Hippocampal formation (tissue), 2 donors: ENCODE measurements at regions not wholly inside any gene's neighbourhood (a gene's known extent, or its start where the extent isn't known, plus 50 kb on each side); places are given as distances from the start of the nearest gene placed in this dataset.

Source experiments
- DNase-seq, 2 donors: peaks; one replicate each; lab custom pipeline; 2025; lab: John Stamatoyannopoulos, UW

DNA sequence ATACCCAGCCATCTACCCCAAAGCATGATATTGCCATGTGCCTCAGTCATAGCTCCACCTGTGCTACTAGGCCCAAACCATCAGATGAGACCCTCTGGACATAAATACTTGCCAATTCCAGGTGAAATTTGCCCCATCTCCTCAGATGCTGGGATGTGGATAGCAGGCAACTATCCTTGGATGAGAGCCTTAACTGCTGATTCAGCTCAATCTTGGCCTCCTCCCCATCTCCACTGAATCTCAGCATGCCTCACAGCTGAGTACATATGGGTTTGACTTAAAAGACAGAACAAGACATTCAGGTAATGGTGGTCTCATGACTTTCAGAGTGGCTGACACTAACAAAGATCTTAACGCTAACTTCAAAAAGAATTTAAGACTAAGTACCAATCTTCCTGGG is 50.8 kb upstream of the KLHL13 start:
- DNase-seq = no peak

DNA sequence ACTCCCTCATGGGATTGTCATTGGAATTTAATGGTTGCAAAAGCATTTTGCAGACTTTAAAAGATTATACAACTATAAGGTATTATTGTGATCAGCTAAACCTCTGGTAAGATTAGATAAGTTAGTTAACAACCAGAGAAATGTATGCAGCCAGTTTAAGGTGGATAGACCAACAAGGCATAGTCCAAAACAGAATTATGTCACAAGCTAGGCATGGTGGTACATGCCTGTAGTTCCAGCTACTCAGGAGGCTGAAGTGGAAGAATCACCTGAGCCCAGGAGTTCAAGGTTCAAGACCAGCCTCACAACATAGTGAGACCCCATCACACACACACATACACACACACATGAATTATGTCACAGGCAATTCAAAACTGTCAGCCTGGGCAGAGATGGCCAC is 54.7 kb upstream of the KLHL13 start:
- DNase-seq = no peak

DNA sequence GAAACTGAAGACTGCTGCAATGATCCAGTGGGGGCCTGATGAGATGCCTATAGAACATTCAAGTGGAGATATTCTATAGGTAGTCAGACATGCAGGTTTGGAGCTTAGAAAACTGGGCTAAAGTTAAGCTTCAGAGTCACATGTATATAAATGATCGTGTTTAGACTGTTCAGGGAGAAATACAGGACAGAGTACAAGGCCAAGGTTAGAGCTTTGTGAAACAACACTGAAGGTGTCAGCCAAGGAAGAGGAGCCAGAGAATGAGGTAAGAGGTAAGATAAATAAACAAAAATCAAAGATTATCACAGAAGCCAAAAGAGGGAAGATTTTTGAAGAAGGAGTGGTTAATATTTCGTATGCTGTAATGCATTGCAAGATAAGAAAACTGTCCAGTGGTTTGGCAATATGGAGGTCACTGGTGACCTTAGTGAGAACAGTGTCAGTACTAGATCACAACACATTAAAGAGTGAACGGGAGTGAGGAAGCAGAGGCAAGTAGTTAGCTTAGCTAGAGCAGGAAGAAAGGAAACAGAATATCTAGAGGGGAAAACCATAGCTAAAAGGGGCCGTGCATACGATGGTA is 58.0 kb upstream of the KLHL13 start:
- DNase-seq = no peak

DNA sequence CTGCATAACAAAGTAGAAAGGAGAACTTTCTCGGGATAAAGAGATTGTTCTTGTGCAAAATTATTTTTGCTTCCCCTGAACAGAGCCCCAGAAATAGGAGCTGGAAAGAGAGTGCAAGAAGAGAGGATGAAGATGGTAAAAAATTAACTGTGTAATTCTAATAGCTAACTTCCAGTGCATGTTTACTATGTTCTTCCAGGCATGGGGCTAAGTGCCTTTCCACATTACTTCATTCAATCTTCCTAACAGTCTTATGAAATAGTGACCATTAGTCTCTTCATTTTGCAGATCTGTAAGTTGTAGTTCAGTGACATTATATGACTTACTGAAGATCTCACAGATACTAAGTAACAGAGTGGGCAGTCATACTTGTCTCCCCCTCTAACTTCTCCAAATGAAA is 61.1 kb upstream of the KLHL13 start:
- no peak for DNase-seq

DNA sequence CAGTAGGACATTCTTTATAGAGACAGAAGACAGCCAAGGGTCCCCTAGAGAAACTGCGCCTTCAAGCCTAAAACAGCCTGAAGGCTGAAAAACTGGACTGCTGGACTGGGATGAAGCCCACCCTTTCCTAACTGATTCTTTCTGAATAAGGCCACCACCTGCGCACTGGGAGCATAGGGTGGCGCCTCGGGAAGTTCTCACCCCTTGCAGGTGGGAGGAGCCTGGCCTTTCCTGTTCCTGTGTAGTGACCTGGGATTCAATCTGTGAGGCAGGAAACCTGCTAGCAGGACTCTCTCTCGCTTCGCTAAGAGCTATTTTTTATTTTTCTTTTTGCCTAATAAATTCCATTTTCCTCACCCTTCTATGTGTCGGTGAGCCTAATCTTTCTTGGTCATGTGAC is 61.8 kb upstream of the KLHL13 start:
- no peak for DNase-seq

DNA sequence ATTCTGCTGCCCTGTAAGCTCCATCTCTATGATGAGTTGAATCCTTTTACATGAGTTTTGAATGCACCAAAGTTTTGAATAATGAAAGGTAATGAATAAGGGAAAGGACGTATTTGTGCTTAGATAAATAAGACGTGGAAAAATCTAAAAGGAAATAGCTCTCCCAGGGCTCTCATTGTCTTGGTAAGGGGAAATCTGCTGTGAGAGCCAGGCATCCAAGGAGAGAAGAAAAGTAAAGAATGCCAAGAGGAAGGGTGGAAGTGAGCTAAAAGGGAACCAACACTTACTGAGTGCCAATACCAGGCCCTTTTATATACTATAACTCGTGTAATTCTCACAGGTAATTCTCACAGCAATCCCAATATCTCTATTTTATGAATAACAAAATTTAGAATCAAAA is 62.6 kb upstream of the KLHL13 start:
- DNase-seq = no peak

DNA sequence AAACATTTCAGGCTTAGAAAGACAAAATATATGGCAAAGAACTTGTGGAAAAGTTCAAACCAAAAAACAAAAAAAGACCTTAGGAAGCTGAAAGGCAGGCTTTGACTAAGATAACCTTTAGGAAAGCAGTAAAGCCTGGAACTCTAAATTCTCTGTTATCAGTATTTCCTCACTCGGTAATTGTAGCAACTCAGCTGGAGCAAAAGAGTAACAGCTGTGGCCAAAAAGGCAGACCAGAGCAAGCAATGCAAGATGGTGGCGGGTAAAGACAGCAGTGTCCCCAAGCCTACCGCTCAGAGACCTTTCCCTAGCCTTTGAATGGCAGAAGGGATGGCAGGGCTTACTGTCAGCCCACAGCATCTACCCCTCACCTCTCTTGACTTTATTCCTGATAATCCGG is 63.1 kb upstream of the KLHL13 start:
- no peak for DNase-seq

DNA sequence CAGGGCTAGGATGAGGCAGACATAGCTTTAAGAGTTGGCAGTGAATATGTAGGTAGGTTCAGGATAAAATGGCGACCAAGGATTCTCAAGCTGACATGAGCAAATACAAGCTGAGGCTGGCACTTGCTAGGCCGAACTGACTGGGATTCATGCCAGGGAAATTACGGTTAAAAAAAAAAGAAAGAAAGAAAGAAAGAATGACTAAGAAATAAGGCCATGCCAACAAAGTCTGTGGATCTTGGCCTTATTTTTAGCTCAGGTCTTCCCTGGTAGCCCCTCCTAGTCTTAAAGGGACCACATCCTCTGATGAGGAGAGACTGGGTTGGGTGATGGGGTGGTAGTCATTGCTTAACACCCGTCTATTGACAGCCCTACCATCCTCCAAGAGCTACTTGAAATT is 64.4 kb upstream of the KLHL13 start:
- no peak for DNase-seq

DNA sequence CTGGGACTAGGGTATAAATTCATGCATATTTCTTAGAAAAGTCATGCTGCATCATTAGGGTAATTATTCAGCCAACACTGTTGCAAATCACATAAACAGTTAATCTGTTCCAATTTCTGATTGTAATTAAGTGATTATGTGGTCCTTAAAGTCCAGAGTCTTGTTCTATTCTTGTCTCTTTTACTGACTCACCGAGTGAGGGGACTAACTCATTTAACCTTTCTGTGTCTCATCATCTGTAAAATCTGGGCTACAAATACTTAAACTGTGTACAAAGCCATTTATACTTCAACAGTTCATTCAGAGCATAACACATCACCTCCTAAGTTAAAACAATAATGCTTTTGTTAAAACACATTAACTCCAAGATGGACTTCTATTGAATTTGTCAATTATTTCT is 65.4 kb upstream of the KLHL13 start:
- DNase-seq = no peak

DNA sequence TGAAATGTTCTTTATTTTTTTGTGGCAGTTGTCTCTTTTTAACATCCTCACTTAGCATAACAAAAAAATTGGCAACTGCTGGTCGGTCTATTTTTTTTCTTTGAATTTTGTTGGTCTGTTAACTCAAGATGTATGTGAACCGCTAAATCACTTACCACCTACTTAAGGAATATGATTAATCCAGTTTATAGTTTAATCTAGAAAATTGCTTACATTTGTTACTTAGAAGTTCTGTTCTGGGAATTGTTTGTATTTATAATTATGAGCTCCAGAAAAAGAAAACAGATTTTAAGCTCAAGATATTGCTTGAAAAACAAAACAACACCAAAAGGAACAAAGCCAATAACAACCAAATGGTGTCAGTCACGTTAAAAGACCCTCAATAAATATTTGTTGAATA is 66.1 kb upstream of the KLHL13 start:
- DNase-seq = no peak

DNA sequence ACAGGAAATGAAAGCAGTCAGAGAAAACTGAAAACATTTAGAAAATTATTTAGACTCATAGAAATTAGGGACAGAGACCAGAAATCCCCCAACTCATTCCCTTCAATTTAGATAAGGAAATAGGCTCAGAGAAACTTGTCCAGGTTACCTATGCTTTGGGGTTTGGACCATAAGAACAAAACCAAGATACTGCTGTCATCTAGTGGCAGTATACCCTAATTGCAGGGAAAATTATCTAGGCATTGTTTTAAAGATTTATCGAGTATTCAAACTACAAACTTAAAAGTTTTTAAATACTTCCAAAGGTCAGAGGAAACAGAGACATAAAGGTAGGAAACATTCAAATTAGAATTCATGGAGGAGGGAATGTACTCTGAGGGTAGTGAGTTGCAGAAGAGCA is 67.0 kb upstream of the KLHL13 start:
- no peak for DNase-seq

DNA sequence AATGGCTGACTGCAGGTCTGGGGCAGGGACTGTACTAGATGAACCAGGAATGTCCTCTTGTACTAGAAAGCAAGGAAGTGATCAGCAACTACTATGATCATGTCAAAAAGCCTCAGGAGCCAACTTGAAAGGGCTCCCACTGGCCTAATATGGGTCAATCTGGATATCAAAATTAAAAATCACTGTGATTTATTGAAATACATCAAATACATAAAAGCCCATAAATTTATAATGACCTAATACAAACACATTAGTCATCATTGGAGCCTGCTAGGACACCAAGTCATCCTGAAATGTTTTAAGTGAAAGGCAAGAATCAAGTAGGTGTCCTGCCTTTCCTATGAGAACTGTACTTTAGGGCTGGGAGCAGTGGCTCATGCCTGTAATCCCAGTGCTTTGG is 70.5 kb upstream of the KLHL13 start:
- DNase-seq = no peak

DNA sequence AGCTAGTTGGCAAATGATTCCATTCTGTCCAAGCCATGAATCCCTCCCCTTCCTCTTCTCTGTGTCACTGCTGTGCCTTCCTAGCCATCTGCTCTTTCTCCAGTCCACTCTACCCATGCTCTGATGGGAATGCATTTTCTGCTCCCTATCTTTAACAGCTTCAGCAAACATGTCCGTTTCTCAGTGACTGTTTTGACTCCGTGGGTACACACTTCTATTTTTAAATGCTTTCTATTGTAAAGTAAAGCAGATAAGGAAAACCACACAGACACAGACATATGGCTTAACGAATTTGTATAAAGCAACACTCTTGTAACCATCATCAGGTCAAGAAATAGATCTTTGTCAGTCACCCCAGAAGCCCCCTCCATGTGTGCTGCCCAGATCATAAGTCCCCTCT is 72.4 kb upstream of the KLHL13 start:
- DNase-seq = no peak

DNA sequence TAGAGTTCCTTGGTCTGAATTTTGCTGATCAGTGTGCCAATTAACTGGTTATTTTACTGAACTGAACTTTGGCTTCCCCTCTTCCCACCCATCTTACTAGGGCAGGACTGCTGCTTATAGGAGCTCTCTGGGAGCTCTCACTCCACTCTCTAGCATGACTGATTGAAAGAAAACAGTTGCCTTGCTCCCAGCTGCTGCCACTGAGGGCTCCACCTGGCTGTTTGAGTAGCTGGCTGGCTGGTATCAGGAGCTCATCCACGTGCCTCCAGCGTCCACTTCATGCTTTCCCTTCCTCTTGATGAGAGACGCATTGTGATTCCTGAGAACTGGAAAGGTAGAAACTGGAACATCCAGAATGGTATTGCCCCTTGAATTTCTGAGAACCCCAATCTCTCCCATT is 73.0 kb upstream of the KLHL13 start:
- DNase-seq = no peak

DNA sequence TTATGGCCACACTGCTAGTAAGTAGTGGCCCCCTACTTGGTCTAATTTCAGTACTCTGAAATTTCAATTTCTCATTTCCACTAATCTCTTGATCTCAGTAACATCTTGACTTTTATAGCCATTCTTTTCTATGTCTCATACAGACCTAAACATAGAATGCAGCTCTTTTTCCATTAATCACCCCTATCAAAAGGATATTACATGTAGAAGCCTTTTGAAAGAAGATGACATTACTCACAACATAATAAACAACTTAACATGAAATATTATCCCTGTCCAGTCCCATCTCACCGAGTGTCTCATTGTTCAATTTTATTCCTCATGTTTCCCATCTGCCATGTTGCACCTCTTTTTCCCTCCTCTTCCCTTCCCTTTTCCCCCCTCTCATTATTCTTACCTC is 81.1 kb upstream of the KLHL13 start:
- DNase-seq = no peak

DNA sequence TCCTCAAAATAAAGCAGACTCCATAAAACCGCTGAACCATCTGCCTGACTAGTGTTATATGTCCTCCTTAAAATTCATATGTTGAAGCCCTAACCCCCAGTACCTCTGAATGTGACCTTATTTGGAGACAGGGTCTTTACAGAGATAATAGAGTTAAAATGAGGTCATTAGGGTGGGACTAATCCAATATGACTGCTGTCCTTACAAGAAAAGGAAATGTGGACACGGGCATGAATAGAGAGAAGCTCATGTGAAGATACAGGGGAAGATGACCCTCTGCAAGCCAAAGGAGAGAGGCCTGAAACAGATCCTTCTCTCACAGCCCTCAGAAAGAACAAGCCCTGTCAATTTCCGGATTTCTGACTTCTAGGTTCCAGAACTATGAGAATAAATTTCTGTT is 82.0 kb upstream of the KLHL13 start:
- DNase-seq = no peak

DNA sequence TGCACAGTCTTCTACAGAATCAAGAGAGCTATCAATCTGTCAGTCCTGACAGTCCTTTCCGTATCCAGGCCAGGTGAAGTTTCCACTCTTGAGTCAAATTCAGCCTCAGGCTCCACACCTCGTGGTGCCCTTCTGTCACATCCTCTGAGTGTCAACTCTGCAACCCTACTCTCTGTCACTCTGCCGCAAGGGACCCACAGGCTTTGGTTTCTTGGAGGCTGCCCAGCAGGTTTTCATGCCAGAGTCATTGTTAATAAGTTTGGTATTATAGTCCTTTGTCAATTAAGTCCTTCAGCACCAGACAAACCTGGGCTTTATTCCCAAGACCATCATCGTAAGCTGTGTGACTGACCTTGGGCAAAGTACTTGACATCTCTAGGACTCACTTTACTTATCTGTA is 83.4 kb upstream of the KLHL13 start:
- DNase-seq = no peak

DNA sequence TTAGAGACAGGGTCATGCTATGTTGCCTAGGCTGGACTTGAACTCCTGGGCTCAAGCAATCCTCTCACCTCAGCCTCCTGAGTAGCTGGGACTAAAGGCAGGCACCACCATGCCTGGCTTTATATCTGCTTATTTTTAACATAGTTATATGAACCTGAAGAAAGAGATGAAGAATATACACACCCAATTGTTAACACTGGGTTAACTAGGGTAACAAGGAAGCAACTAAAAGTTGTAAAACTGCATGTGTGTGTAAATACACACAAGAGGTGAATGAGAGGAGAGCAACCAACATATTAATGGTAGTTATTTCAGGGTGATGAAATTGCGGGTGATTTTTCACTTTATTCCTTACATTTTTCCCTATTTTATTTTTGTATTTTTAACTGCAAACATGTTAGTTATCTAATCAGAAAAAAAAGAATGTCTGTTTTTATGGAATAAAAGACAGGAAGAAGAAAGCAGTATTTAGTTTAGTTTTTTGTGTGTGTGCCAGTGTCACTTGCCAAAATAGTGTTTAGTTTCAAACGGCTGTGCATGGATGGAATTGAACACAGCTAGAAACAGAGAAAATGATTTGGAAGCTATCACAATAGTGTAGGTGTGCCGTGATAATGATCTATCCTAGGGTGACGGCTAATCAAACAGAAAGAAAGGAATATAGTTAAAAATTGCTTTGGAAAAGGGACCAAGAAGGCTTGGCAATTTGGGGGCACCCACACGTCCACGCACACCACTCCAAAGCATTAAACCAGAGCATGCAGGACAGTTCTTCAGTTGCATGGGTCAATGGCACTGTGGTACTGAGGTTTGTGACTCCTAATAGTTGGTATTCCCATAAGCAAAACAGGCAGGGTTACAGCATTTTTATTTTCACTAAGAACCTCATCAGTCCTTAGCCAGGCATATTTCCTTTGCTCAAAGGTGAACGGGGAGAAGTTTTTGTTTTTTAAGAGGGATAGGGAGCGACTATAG is 89.1 kb upstream of the KLHL13 start:
- DNase-seq = no peak

DNA sequence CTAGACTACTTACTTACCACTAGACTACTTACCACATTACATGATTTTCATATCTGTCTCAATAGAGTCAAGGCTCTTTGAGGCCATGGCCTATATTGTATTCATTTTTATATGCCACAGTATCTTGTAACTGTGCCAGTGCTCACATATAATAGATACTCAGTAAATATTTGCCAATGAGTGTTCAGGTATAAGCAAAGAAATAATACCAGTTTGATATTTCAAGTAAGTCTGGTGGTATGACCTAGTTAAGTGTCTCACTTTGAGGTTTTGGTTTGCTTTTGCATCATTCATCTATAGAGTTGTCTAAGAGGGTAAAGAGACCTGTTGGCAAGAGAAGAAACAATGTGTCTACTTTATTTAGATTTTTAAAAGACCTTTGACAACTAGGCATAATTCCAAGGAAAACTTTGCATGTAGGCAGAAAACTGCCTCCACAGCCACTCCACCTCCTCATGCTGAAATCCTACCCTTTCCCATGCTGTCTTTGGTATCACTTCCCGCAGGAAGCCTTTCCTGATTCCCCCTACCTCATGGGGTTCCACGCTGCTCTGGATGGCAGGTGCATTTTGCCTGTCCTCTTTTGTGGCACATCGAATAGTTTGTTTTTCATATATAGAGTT is 91.3 kb upstream of the KLHL13 start:
- DNase-seq = no peak

DNA sequence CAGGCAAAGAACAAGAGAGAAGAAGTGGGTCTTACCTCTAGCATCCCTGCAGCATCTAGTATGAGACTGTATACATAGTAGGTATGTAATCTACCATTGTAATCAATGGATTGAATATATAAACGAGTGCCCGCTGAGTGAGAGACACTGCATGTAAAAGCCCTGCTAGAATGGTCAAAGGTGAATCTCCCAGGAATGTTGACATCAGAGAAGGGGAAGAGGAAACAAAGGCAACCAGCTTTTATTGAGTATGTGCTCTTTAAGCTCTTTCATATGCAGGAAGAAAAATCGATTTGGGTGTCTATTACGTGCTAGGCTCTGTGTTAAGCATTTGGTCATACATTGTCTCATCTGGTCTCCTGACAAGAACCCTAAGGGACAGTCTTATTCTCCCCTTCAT is 91.9 kb upstream of the KLHL13 start:
- no peak for DNase-seq

DNA sequence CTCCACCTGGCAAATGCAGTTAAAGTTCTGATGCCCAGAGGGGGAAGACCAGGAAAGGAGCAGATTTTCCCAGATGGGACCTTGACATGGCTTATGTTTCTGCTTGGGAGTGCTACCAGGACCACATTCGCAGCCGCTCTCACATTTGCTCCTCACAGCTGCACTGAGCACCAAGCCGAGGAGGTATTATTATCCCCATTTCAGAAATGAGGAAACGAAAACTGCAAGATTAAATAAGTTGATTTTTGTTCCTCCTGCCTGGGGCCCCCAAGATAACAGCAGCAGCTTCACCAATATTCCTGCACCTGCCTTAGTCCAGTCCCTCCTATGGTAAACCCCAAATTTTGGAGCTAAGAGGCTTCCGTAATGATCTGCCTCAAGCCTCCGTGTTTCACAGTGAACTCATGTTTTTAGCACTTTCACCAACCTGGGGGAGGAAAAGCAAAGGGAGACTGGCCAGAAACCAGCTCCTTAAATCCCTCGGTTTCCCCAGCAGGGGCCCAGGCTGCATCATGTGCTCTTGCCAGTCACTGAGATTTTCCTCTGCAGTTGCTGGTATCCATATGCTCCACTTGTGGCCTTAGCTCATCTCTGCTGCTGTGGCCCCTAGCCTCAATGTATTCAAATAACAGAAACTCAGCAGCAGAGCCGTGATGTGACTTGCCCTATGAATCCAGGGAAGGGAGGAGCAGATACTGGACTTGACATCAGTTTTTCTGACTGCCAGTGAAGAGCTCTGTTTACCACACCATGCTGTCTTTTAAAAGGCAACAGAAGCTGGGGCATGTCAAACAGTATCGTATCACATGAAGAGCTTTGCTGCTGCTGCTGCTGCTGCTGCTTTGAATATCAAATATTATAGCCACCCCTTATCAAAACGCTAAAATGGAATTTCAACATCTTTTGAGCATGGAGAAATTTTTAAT is 95.5 kb upstream of the KLHL13 start:
- DNase-seq = no peak

DNA sequence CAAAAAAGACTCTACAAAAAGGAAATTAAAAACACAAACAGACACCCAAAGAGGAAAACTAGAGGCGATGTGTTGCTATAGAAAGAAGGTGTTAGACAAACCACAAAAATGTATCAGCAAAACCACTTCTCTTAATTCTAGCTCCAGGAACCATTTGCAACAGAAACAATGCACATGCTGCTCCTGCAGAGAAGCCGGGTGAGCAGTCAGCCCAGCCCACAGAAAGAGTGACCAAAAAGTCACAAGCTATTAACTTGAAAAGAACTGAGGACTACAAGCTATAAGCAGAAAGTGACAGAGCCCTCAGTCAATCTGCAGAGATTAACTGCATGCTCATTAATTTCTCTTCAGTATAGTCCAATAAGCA is 96.2 kb upstream of the KLHL13 start:
- DNase-seq = no peak
